Adrenal gland (tissue), 5 donors: ENCODE measurements at regions not wholly inside any gene's neighbourhood (a gene's known extent, or its start where the extent isn't known, plus 50 kb on each side); places are given as distances from the start of the nearest gene placed in this dataset.

Experiments
- CTCF ChIP-seq, 6 experiments: fragments of 450-650 bp in 4 of 6; fragments of 200-600 bp in 2 of 6; sonication (generic) in 1 of 6; IDR thresholded peaks; 1 replicate in 5 of 6; 2 replicates in 1 of 6; pipeline versions ENCODE4 v1.5.1 to v1.8.0; 2016 to 2021; ENCODE audit warnings: antibody characterized with exemption in 6 of 6, mild to moderate bottlenecking in 2 of 6, moderate library complexity in 1 of 6
- POLR2A ChIP-seq, 2 donors: fragments of 450-650 bp; IDR thresholded peaks; one replicate each; pipeline ENCODE4 v1.6.1; 2017; ENCODE audit warnings: antibody characterized with exemption in 2 of 2, mild to moderate bottlenecking in 2 of 2, moderate library complexity in 1 of 2
- donor health status: DM: no; HTN: no; CAD: no.

GRCh38 chr2:239866778-239867177, 158.4 kb downstream of the NDUFA10 start:
- TF ChIP-seq CTCF (IDR thresholded peaks at IDR 0.05) (no peak), POLR2A (IDR thresholded peaks at IDR 0.05) (no peak)
